ENCODE measurements at regions not wholly inside any gene's neighbourhood (a gene's known extent, or its start where the extent isn't known, plus 50 kb on each side); places are given as distances from the start of the nearest gene placed in this dataset.
A peak's percentile ranks its signal among the peaks of the same experiment; 100 is the strongest.

GRCh38 chr9:108184009-108184408 is 671.8 kb downstream of the ACTL7B start:
- no peak for TF ChIP-seq CTCF (IDR thresholded peaks at IDR 0.05)
- no peaks in the 10 kb centered on the region for H3K9me3 ChIP-seq
- H3K36me3 ChIP-seq = no peaks in the 10 kb centered on the region
- H3K27me3 ChIP-seq = no peaks in the 10 kb centered on the region
- no peak for DNase-seq (ENCODE audit: low spot score)
- H3K27ac ChIP-seq = no peak overlapping the region
- no peak overlapping the region for H3K4me3 ChIP-seq
- no peaks in the 10 kb centered on the region for H3K4me1 ChIP-seq

GRCh38 chr9:108182950-108183381 is 672.8 kb downstream of the ACTL7B start:
- no peaks in the 10 kb centered on the region for H3K27me3 ChIP-seq

GRCh38 chr9:108182270-108182669 is 673.5 kb downstream of the ACTL7B start:
- TF ChIP-seq CTCF (IDR thresholded peaks at IDR 0.05) = no peak
- no peaks in the 10 kb centered on the region for H3K4me1 ChIP-seq
- H3K4me3 ChIP-seq = no peak overlapping the region
- DNase-seq (ENCODE audit: low spot score) = no peak
- H3K9me3 ChIP-seq = no peaks in the 10 kb centered on the region
- H3K36me3 ChIP-seq = no peaks in the 10 kb centered on the region
- H3K27me3 ChIP-seq = no peaks in the 10 kb centered on the region
- no peak overlapping the region for H3K27ac ChIP-seq

More at GRCh38 chr9:108182950-108183381, 672.8 kb downstream of the ACTL7B start:
- TF ChIP-seq CTCF (IDR thresholded peaks at IDR 0.05) = no peak
- H3K4me3 ChIP-seq = no peak overlapping the region
- H3K9me3 ChIP-seq = no peaks in the 10 kb centered on the region
- H3K27ac ChIP-seq = no peak overlapping the region
- DNase-seq (ENCODE audit: low spot score) = peak; percentile 63
- no peaks in the 10 kb centered on the region for H3K36me3 ChIP-seq
- no peaks in the 10 kb centered on the region for H3K4me1 ChIP-seq

- no peaks in the 10 kb centered on the region for H3K4me1 ChIP-seq
- no peak overlapping the region for H3K4me3 ChIP-seq
- no peaks in the 10 kb centered on the region for H3K36me3 ChIP-seq
- no peak for TF ChIP-seq CTCF (IDR thresholded peaks at IDR 0.05)
- H3K27me3 ChIP-seq = no peaks in the 10 kb centered on the region
- no peak for DNase-seq (ENCODE audit: low spot score)
- no peaks in the 10 kb centered on the region for H3K9me3 ChIP-seq
- no peak overlapping the region for H3K27ac ChIP-seq
These were observed 674.3 kb downstream of the ACTL7B start for GRCh38 chr9:108181441-108181840.

- H3K27ac ChIP-seq = no peak overlapping the region
These were observed 675.2 kb downstream of the ACTL7B start for GRCh38 chr9:108180541-108180940.

More at GRCh38 chr9:108180541-108180940, 675.2 kb downstream of the ACTL7B start:
- Histone ChIP-seq H3K4me3 (no peak overlapping the region), H3K36me3 (no peaks in the 10 kb centered on the region), H3K27me3 (no peaks in the 10 kb centered on the region), H3K9me3 (no peaks in the 10 kb centered on the region), H3K4me1 (no peaks in the 10 kb centered on the region)
- TF ChIP-seq CTCF (IDR thresholded peaks at IDR 0.05) = no peak
- DNase-seq (ENCODE audit: low spot score) = no peak
